ENCODE measurements at regions not wholly inside any gene's neighbourhood (a gene's known extent, or its start where the extent isn't known, plus 50 kb on each side); places are given as distances from the start of the nearest gene placed in this dataset.

GRCh38 chr7:85641331-85641730, 454.5 kb upstream of the SEMA3D start:
- Histone ChIP-seq H3K4me2 (ENCODE audit: low read length) (no peak overlapping the region), H3F3A (ENCODE audit: insufficient read depth, low read length, poor library complexity, severe bottlenecking) (no peaks in the 10 kb centered on the region), H3K27me3 (ENCODE audit: insufficient read depth, low read depth, low read length) (no peaks in the 10 kb centered on the region), H3K4me3 (ENCODE audit: low read length) (no peak overlapping the region), H3K9me2 (ENCODE audit: insufficient read depth, low read length) (no peaks in the 10 kb centered on the region), H2AFZ (ENCODE audit: low read depth, low read length) (no peak overlapping the region), H3K27ac (ENCODE audit: low read length) (no peak overlapping the region), H3K9ac (ENCODE audit: low read length) (no peak overlapping the region), H3K36me3 (ENCODE audit: insufficient read depth, low read length) (no peaks in the 10 kb centered on the region), H4K20me1 (ENCODE audit: insufficient read depth) (no peaks in the 10 kb centered on the region), H3K79me2 (replicated peaks; ENCODE audit: insufficient read depth, low read length) (no peaks in the 10 kb centered on the region), H3K9me3 (ENCODE audit: low read length) (no peaks in the 10 kb centered on the region)
- no peak for TF ChIP-seq MXI1 (conservative IDR thresholded peaks at IDR 0.05; ENCODE audit: poor library complexity, severe bottlenecking)
- TF ChIP-seq CTCF (IDR thresholded peaks at IDR 0.05; ENCODE audit: poor library complexity, severe bottlenecking) = no peak
- no peak for TF ChIP-seq REST (IDR thresholded peaks at IDR 0.05; ENCODE audit: borderline replicate concordance)
- TF ChIP-seq EZH2 (IDR thresholded peaks at IDR 0.05; ENCODE audit: borderline replicate concordance, insufficient read depth, low read length, poor library complexity, severe bottlenecking) = no peak
- no peak for TF ChIP-seq RAD21 (conservative IDR thresholded peaks at IDR 0.05)
- no peak for TF ChIP-seq TAF1 (IDR thresholded peaks at IDR 0.05; ENCODE audit: low read depth)
- no peak for TF ChIP-seq SMC3 (conservative IDR thresholded peaks at IDR 0.05; ENCODE audit: poor library complexity)
- no peak for TF ChIP-seq POLR2AphosphoS5 (IDR thresholded peaks at IDR 0.05)
- TF ChIP-seq EP300 (conservative IDR thresholded peaks at IDR 0.05; ENCODE audit: poor library complexity, severe bottlenecking) = no peak

- Histone ChIP-seq H3K9me2 (ENCODE audit: insufficient read depth, low read length) (no peaks in the 10 kb centered on the region), H4K20me1 (ENCODE audit: insufficient read depth) (no peaks in the 10 kb centered on the region), H3K4me3 (ENCODE audit: low read length) (no peak overlapping the region), H3K36me3 (ENCODE audit: insufficient read depth, low read length) (no peaks in the 10 kb centered on the region), H3K79me2 (replicated peaks; ENCODE audit: insufficient read depth, low read length) (no peaks in the 10 kb centered on the region), H3K27me3 (ENCODE audit: insufficient read depth, low read depth, low read length) (no peaks in the 10 kb centered on the region), H2AFZ (ENCODE audit: low read depth, low read length) (no peak overlapping the region), H3K9me3 (ENCODE audit: low read length) (no peaks in the 10 kb centered on the region), H3K4me2 (ENCODE audit: low read length) (no peak overlapping the region), H3F3A (ENCODE audit: insufficient read depth, low read length, poor library complexity, severe bottlenecking) (no peaks in the 10 kb centered on the region), H3K9ac (ENCODE audit: low read length) (no peak overlapping the region), H3K27ac (ENCODE audit: low read length) (no peak overlapping the region)
- TF ChIP-seq MXI1 (conservative IDR thresholded peaks at IDR 0.05; ENCODE audit: poor library complexity, severe bottlenecking) (no peak), TAF1 (IDR thresholded peaks at IDR 0.05; ENCODE audit: low read depth) (no peak), POLR2AphosphoS5 (IDR thresholded peaks at IDR 0.05) (no peak), EZH2 (IDR thresholded peaks at IDR 0.05; ENCODE audit: borderline replicate concordance, insufficient read depth, low read length, poor library complexity, severe bottlenecking) (no peak), EP300 (conservative IDR thresholded peaks at IDR 0.05; ENCODE audit: poor library complexity, severe bottlenecking) (no peak), REST (IDR thresholded peaks at IDR 0.05; ENCODE audit: borderline replicate concordance) (no peak), CTCF (IDR thresholded peaks at IDR 0.05; ENCODE audit: poor library complexity, severe bottlenecking) (no peak), RAD21 (conservative IDR thresholded peaks at IDR 0.05) (no peak), SMC3 (conservative IDR thresholded peaks at IDR 0.05; ENCODE audit: poor library complexity) (no peak)
Observed at GRCh38 chr7:85638394-85638793, 451.5 kb upstream of the SEMA3D start.
